Ishikawa (cell line): ENCODE measurements at regions not wholly inside any gene's neighbourhood (a gene's known extent, or its start where the extent isn't known, plus 50 kb on each side); places are given as distances from the start of the nearest gene placed in this dataset.

ENCODE experiments used
- CEBPB ChIP-seq: IDR thresholded peaks from 2 replicates; pipeline ENCODE4 v1.6.1; 2012
- CREB1 ChIP-seq: IDR thresholded peaks from 2 replicates; pipeline ENCODE4 v1.6.1; 2012; ENCODE audit warnings: low read depth
- EGR1 ChIP-seq: IDR thresholded peaks from 2 replicates; pipeline ENCODE4 v1.6.1; 2012
- EP300 ChIP-seq: IDR thresholded peaks from 2 replicates; pipeline ENCODE4 v1.6.1; 2012; ENCODE audit warnings: borderline replicate concordance
- FOXM1 ChIP-seq: IDR thresholded peaks from 2 replicates; pipeline ENCODE4 v1.6.1; 2012; ENCODE audit warnings: low read depth, borderline replicate concordance
- NFIC ChIP-seq: IDR thresholded peaks from 2 replicates; pipeline ENCODE4 v1.6.1; 2012
- RAD21 ChIP-seq: IDR thresholded peaks from 2 replicates; pipeline ENCODE4 v1.6.1; 2012; ENCODE audit warnings: low read depth
- TAF1 ChIP-seq: IDR thresholded peaks from 2 replicates; pipeline ENCODE4 v1.6.1; 2012; ENCODE audit warnings: low read depth, mild to moderate bottlenecking
- TCF12 ChIP-seq: IDR thresholded peaks from 2 replicates; pipeline ENCODE4 v1.6.1; 2012; ENCODE audit warnings: low read depth
- TEAD4 ChIP-seq: IDR thresholded peaks from 2 replicates; pipeline ENCODE4 v1.6.1; 2012
- YY1 ChIP-seq: IDR thresholded peaks from 2 replicates; pipeline ENCODE4 v1.6.1; 2012; ENCODE audit warnings: low read depth
- ZBTB7A ChIP-seq: IDR thresholded peaks from 2 replicates; pipeline ENCODE4 v1.6.1; 2012; ENCODE audit warnings: low read depth
- TF ChIP-seq, protein P1 (sequence below): IDR thresholded peaks from 2 replicates; pipeline ENCODE4 v1.6.1; 2012
- TF ChIP-seq, protein P2 (sequence below): IDR thresholded peaks from 2 replicates; pipeline ENCODE4 v1.6.1; 2012; ENCODE audit warnings: low read depth, mild to moderate bottlenecking
- TF ChIP-seq, protein P3 (sequence below): IDR thresholded peaks from 2 replicates; pipeline ENCODE4 v1.6.1; 2012

DNA sequence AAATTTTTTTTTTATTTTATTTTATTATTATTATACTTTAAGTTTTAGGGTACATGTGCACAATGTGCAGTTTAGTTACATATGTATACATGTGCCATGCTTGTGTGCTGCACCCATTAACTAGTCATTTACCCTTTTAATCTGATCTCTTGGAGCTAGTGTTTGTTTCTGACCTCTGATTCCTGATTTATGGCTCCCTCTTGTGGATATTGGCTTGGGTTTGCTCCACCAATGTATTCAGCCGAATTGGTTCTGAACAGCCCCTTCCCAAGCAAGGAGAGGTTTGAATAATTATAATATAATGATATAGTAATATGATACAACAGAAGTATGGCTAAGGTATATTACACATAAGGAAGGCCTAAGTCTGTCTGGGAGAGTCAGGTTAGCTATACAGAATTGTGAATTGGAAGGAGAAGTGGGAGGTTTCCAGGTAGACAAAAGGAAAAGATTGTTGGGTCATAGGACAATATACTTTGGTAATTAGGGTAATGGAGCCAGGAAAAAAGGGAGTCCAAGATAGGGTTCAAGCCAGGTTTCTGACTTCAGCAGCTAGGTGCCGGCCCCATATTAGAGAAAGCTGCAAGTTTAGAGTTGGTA is 53.1 kb upstream of the HMCN1 start:
- TF ChIP-seq RAD21 = peak; percentile 79
- TF ChIP-seq, protein P1, sequence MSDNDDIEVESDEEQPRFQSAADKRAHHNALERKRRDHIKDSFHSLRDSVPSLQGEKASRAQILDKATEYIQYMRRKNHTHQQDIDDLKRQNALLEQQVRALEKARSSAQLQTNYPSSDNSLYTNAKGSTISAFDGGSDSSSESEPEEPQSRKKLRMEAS = no peak
- no peak for TF ChIP-seq NFIC
- TF ChIP-seq, protein P2, sequence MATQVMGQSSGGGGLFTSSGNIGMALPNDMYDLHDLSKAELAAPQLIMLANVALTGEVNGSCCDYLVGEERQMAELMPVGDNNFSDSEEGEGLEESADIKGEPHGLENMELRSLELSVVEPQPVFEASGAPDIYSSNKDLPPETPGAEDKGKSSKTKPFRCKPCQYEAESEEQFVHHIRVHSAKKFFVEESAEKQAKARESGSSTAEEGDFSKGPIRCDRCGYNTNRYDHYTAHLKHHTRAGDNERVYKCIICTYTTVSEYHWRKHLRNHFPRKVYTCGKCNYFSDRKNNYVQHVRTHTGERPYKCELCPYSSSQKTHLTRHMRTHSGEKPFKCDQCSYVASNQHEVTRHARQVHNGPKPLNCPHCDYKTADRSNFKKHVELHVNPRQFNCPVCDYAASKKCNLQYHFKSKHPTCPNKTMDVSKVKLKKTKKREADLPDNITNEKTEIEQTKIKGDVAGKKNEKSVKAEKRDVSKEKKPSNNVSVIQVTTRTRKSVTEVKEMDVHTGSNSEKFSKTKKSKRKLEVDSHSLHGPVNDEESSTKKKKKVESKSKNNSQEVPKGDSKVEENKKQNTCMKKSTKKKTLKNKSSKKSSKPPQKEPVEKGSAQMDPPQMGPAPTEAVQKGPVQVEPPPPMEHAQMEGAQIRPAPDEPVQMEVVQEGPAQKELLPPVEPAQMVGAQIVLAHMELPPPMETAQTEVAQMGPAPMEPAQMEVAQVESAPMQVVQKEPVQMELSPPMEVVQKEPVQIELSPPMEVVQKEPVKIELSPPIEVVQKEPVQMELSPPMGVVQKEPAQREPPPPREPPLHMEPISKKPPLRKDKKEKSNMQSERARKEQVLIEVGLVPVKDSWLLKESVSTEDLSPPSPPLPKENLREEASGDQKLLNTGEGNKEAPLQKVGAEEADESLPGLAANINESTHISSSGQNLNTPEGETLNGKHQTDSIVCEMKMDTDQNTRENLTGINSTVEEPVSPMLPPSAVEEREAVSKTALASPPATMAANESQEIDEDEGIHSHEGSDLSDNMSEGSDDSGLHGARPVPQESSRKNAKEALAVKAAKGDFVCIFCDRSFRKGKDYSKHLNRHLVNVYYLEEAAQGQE = no peak
- TF ChIP-seq EGR1 = no peak
- TF ChIP-seq CEBPB = no peak
- TF ChIP-seq EP300 = no peak
- TF ChIP-seq YY1 = no peak

DNA sequence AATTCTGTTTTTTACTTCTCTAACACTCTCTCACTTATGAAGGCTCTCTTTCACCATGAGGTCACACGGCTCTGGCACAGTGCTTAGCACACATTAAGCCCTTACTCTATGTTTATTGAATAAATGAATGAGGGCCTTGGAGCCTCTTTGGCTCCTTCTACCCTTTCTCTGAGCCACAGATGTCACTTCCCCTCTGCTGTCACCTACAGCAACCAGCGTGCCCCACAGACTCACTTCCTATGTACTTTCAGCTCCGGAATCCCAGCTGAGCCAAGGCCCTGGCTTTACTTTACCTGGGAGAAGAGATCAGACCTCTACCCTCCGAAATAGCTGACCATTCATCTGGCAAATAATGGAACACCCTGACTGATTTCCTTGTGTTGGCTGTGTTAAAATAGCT is 53.7 kb upstream of the HMCN1 start:
- TF ChIP-seq TAF1 (no peak), CREB1 (no peak)
- TF ChIP-seq, protein P3, sequence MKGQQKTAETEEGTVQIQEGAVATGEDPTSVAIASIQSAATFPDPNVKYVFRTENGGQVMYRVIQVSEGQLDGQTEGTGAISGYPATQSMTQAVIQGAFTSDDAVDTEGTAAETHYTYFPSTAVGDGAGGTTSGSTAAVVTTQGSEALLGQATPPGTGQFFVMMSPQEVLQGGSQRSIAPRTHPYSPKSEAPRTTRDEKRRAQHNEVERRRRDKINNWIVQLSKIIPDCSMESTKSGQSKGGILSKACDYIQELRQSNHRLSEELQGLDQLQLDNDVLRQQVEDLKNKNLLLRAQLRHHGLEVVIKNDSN = no peak

DNA sequence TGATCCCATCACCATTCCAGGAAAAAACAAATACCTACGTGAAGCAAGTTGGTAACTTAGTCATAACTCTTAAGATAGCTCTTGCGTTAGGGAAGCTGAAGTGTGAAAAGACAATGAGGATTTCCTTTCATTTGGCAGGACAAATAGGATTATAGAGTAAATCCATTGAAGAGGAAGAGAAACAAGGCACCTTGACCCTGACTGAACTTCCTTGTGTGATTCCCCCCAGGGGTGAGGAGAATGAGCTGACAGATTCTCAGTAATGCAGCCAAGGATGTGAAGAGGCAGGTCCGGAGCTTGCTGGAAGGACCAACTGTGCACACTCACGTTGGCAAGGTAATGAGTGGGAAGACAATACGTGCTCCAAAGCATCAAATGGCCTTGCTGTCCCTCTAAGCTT is 55.0 kb upstream of the HMCN1 start:
- TF ChIP-seq, protein P2 = no peak
- TF ChIP-seq EP300 = no peak
- no peak for TF ChIP-seq NFIC
- no peak for TF ChIP-seq CEBPB
- TF ChIP-seq, protein P1 = no peak
- TF ChIP-seq TCF12 = no peak
- TF ChIP-seq YY1 = no peak
- TF ChIP-seq CREB1 = no peak
- no peak for TF ChIP-seq TEAD4
- TF ChIP-seq ZBTB7A = no peak
- no peak for TF ChIP-seq RAD21
- no peak for TF ChIP-seq EGR1
- TF ChIP-seq, protein P3 = no peak

DNA sequence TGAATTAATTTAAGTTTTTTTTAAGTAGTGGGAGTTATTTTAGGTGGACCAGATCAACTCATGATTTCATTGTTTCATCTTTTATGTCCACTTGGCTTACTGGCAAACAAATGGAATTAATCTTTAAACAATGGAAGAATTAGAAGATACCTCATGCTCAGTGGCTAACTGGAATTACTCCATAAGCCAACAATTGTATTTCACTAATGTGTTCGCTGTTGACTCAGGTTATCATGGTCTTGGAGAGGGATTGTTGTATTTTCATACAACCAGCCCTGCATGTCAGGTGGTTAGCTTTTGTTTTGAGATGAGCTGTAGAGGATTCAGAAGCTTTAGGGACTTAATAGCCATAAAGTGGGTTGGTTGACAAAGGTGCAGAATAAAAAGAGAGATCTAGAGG is 57.2 kb upstream of the HMCN1 start:
- TF ChIP-seq TCF12 (no peak), ZBTB7A (no peak), YY1 (no peak), CEBPB (no peak), NFIC (0 out of 2 replicates have a peak, but pooled peaks have one; percentile 22), TAF1 (no peak), TEAD4 (peak; percentile 31; the same call in 1 of the 2 replicates), CREB1 (no peak), EGR1 (no peak), EP300 (peak; percentile 52; the same call in 1 of the 2 replicates), FOXM1 (no peak), RAD21 (no peak)
- TF ChIP-seq, protein P2 = no peak
- TF ChIP-seq, protein P3 = no peak
- TF ChIP-seq, protein P1 = no peak
